HepG2 (cell line): ENCODE measurements at regions not wholly inside any gene's neighbourhood (a gene's known extent, or its start where the extent isn't known, plus 50 kb on each side); places are given as distances from the start of the nearest gene placed in this dataset.

ENCODE experiments used
- ATAC-seq: fragments of 200-7000 bp; cut with Tn5 transposase; 3 replicates; pipeline ENCODE4 v1.9.1; 2020; ENCODE audit warnings: mild to moderate bottlenecking, moderate library complexity
- BruUV-seq: library from RNA; stranded (reverse); fragments of 400-500 nt; replicated peaks from 2 replicates; lab custom pipeline; 2021; lab: Mats Ljungman, UMichigan
- CTCF ChIA-PET: fragments of 300-600 bp; formaldehyde crosslinking; extraction: SDS; loops from one replicate; lab custom pipeline; 2021; ENCODE audit warnings: low total read pairs, inconsistent platforms, low intra/inter-chr PET ratio; lab: Yijun Ruan, JAX
- POLR2A ChIA-PET: fragments of 350-600 bp; sonication (Branson Sonifier 250); formaldehyde crosslinking; loops from one replicate; lab custom pipeline; 2020; ENCODE audit warnings: antibody characterized with exemption, inconsistent platforms; lab: Yijun Ruan, JAX
- DNase-seq: peaks from one replicate; pipeline ENCODE4 v3.0.0-alpha.2; 2015; ENCODE audit warnings: low spot score
- FAIRE-seq: peaks from 3 replicates; lab custom pipeline; 2011; peaks lifted over from hg19 to GRCh38; lab: Jason Lieb, UNC
- H2AFZ ChIP-seq: one replicate; pipeline ENCODE4 v1.6.1; 2011; ENCODE audit warnings: low read length, inconsistent platforms
- H3K27ac ChIP-seq: fragments of 300-600 bp; 3 replicates; pipeline ENCODE4 v1.8.0; 2011; ENCODE audit warnings: mixed run types, mild to moderate bottlenecking, mixed read lengths, low read length, inconsistent platforms; ENCODE audit not compliant: insufficient read depth; ENCODE audit errors: extremely low read length
- H3K27me3 ChIP-seq, 2 experiments: fragments of 200-600 bp in 1 of 2; 2 replicates in 1 of 2; 3 replicates in 1 of 2; pipeline versions ENCODE4 v1.6.0 to v1.8.0; 2011; ENCODE audit warnings: low read length in 2 of 2, mild to moderate bottlenecking in 2 of 2, moderate library complexity in 2 of 2, inconsistent platforms in 1 of 2; ENCODE audit not compliant: insufficient read depth in 2 of 2, control insufficient read depth in 1 of 2
- H3K36me3 ChIP-seq, 2 experiments: fragments of 200-600 bp in 1 of 2; replicated peaks in 1 of 2; 2 replicates in 1 of 2; 3 replicates in 1 of 2; pipeline versions ENCODE4 v1.5.1 to v1.8.0; 2011; ENCODE audit warnings: low read length in 2 of 2, inconsistent platforms in 1 of 2; ENCODE audit not compliant: insufficient read depth in 2 of 2, control insufficient read depth in 1 of 2
- H3K4me1 ChIP-seq: 2 replicates; pipeline ENCODE4 v1.5.1; 2012; ENCODE audit warnings: low read length, inconsistent platforms; ENCODE audit not compliant: insufficient read depth
- H3K4me2 ChIP-seq: 2 replicates; pipeline ENCODE4 v1.6.0; 2011; ENCODE audit warnings: low read depth, low read length, inconsistent platforms
- H3K4me3 ChIP-seq, 3 experiments: fragments of 200-600 bp in 1 of 3; sonication (generic), shearing (Covaris generic) in 1 of 3; replicated peaks in 1 of 3; 2 replicates each; pipeline ENCODE4 v1.5.1; 2011 to 2016; ENCODE audit warnings: low read length in 3 of 3, inconsistent platforms in 2 of 3, low read depth in 2 of 3, mild to moderate bottlenecking in 2 of 3, control low read depth in 1 of 3, mixed read lengths in 1 of 3; ENCODE audit not compliant: insufficient read depth in 1 of 3
- H3K79me2 ChIP-seq: one replicate; pipeline ENCODE4 v1.6.1; 2011; ENCODE audit warnings: low read length, inconsistent platforms; ENCODE audit not compliant: insufficient read depth
- H3K9ac ChIP-seq: 2 replicates; pipeline ENCODE4 v1.6.0; 2011; ENCODE audit warnings: mild to moderate bottlenecking, low read depth, low read length, inconsistent platforms; ENCODE audit not compliant: insufficient read depth
- H3K9me3 ChIP-seq: 2 replicates; pipeline ENCODE4 v1.5.1; 2012; ENCODE audit warnings: mild to moderate bottlenecking, low read length
- H4K20me1 ChIP-seq: 2 replicates; pipeline ENCODE4 v1.6.0; 2011; ENCODE audit warnings: inconsistent platforms, mild to moderate bottlenecking, low read length, moderate library complexity; ENCODE audit not compliant: insufficient read depth
- BRD4 ChIP-seq: sonication (generic); formaldehyde crosslinking; IDR thresholded peaks from 2 replicates; pipeline ENCODE4 v1.4.0; 2020; ENCODE audit warnings: missing genetic modification reagents
- GTF3A ChIP-seq: sonication (generic); formaldehyde crosslinking; conservative IDR thresholded peaks from 2 replicates; pipeline ENCODE4 v1.4.0; 2020; ENCODE audit warnings: mild to moderate bottlenecking, missing genetic modification reagents
- GZF1 ChIP-seq: sonication (generic); formaldehyde crosslinking; IDR thresholded peaks from 2 replicates; pipeline ENCODE4 v1.5.1; 2020; ENCODE audit warnings: mild to moderate bottlenecking, missing genetic modification reagents
- KLF9 ChIP-seq: IDR thresholded peaks from 2 replicates; pipeline ENCODE4 v1.6.1; 2016; ENCODE audit warnings: low read depth
- PITX1 ChIP-seq: sonication (generic); formaldehyde crosslinking; IDR thresholded peaks from 2 replicates; pipeline ENCODE4 v1.5.1; 2020; ENCODE audit warnings: mild to moderate bottlenecking, missing genetic modification reagents
- PTBP1 ChIP-seq: fragments of 200-400 bp; formaldehyde crosslinking; IDR thresholded peaks from 2 replicates; pipeline ENCODE4 v1.6.1; 2018; ENCODE audit warnings: low read length, low read depth; ENCODE audit not compliant: poor library complexity, severe bottlenecking
- RBM39 ChIP-seq: fragments of 200-400 bp; formaldehyde crosslinking; IDR thresholded peaks from one replicate; pipeline ENCODE4 v1.6.1; 2018; ENCODE audit warnings: antibody characterized with exemption, mild to moderate bottlenecking, low read depth, low read length; ENCODE audit not compliant: poor library complexity, severe bottlenecking
- SNAPC2 ChIP-seq: sonication (generic); formaldehyde crosslinking; IDR thresholded peaks from 2 replicates; pipeline ENCODE4 v1.8.1; 2022; ENCODE audit warnings: mild to moderate bottlenecking, missing genetic modification reagents
- ZNF556 ChIP-seq: sonication (generic); formaldehyde crosslinking; IDR thresholded peaks from 2 replicates; pipeline ENCODE4 v1.4.0; 2020; ENCODE audit warnings: mild to moderate bottlenecking, missing genetic modification reagents, borderline replicate concordance
- ZNF768 ChIP-seq: sonication (generic); formaldehyde crosslinking; IDR thresholded peaks from 2 replicates; pipeline ENCODE4 v1.4.0; 2020; ENCODE audit warnings: missing genetic modification reagents
- ZNF792 ChIP-seq: IDR thresholded peaks from 2 replicates; pipeline ENCODE4 v1.6.1; 2016
- ZNF883 ChIP-seq: sonication (generic); formaldehyde crosslinking; IDR thresholded peaks from 2 replicates; pipeline ENCODE4 v1.5.1; 2020; ENCODE audit warnings: mild to moderate bottlenecking, missing genetic modification reagents; ENCODE audit errors: not compliant biosample characterization
- WGBS: methylation state at CpG from one replicate; pipeline ENCODE4 v1.1.6; 2017; ENCODE audit warnings: low lambda C conversion rate; 5-methylcytosine and 5-hydroxymethylcytosine counted together
- in situ Hi-C: cut with HindIII; loops from 2 replicates; pipeline ENCODE4 v1.10.0; 2017; ENCODE audit warnings: low pct_unique_long_range_greater_than_20kb; ENCODE audit not compliant: extremely low pct_ligation_motif_present
- intact Hi-C: fragments of 100-400 bp; cut with micrococcal nuclease; formaldehyde crosslinking; loops from one replicate; pipeline ENCODE4 v1.10.0; 2022; ENCODE audit not compliant: unreplicated experiment
- TF ChIP-seq, protein P1 (sequence below): sonication (generic); formaldehyde crosslinking; IDR thresholded peaks from 2 replicates; pipeline ENCODE4 v1.4.0; 2020; ENCODE audit warnings: missing genetic modification reagents

DNA sequence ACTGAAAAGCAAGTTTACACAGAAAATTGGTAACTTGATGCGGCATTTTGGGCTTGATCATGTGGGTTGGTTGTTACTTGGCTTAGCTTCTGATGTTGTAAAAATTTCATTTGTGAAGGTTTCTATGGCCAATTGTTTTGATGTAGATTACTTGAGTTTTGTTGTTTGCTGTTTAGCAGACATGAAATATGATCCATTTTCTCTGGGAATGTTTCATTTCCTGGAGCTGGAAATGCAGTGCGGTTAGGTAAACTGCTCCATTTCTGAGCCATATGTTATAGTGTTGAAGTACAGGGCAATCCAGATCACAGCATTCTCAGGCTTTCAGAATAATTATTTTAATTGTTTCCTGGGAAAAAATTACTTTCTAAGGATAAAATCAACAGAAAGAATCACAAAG is 396.9 kb downstream of the ENC1 start:
- CTCF ChIA-PET, result no interaction called here
- in situ Hi-C loops, result no loop called here
- no peaks in the 10 kb centered on the region for H3K9me3 ChIP-seq
- no peak overlapping the region for H3K9ac ChIP-seq
- POLR2A ChIA-PET, result no interaction called here
- no peaks in the 10 kb centered on the region for H4K20me1 ChIP-seq
- H3K27ac ChIP-seq, result no peak overlapping the region
- ATAC-seq, result no peak
- H3K79me2 ChIP-seq, result no peaks in the 10 kb centered on the region
- no peak for TF ChIP-seq RBM39
- TF ChIP-seq, all 625 proteins: peak for 0
- Histone ChIP-seq H3K27me3 (peaks cover 0 to 6% of the 10 kb centered on the region in 2 experiments; a peak in 2 of 5 replicates), H3K4me2 (no peak overlapping the region), H3K36me3 (no peaks in the 10 kb centered on the region), H3K4me3 (no peak overlapping the region), H3K4me1 (no peaks in the 10 kb centered on the region), H2AFZ (no peak overlapping the region)
- BruUV-seq, result no TSS peak
- FAIRE-seq (no peak), DNase-seq (no peak)
- intact Hi-C loops, result no loop called here
- 32% methylated on average over 2 of the region's 2 CpGs for WGBS

DNA sequence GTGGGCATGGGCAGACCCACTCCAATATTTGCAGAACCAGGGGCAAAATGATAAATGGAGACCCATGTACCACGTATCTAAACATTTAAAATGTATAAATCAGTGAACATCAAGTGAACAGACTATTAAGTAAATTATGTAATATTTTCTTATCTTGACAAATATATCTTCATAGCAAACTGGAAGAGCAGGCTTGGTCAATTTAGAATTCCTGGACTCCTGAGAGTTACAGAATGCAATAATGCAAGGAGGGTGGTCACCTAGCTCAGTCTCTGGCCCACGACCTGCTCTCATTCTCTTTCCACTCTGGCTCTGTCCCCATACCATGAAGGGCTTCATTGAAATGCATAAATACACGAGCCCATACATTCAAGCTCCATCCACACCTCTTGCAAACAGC is 398.0 kb downstream of the ENC1 start:
- no TSS peak for BruUV-seq
- FAIRE-seq, result no peak

More for the DNA sequence above, 398.0 kb downstream of the ENC1 start:
- 2% methylated on average over 3 of the region's 3 CpGs for WGBS
- H3K27ac ChIP-seq, result no peak overlapping the region
- H3K27me3 ChIP-seq, result no peaks in the 10 kb centered on the region; a peak in 2 of 5 replicates
- CTCF ChIA-PET, result no interaction called here
- H3K4me2 ChIP-seq, result no peak overlapping the region
- no peaks in the 10 kb centered on the region for H3K4me1 ChIP-seq
- no peak for DNase-seq
- H3K36me3 ChIP-seq, result no peaks in the 10 kb centered on the region
- H3K9me3 ChIP-seq, result no peaks in the 10 kb centered on the region
- no peak overlapping the region for H3K9ac ChIP-seq
- H3K79me2 ChIP-seq, result no peaks in the 10 kb centered on the region
- POLR2A ChIA-PET, result no interaction called here
- TF ChIP-seq ZNF768 (CRISPR knock-in tag), result no peak
- TF ChIP-seq, protein P1, sequence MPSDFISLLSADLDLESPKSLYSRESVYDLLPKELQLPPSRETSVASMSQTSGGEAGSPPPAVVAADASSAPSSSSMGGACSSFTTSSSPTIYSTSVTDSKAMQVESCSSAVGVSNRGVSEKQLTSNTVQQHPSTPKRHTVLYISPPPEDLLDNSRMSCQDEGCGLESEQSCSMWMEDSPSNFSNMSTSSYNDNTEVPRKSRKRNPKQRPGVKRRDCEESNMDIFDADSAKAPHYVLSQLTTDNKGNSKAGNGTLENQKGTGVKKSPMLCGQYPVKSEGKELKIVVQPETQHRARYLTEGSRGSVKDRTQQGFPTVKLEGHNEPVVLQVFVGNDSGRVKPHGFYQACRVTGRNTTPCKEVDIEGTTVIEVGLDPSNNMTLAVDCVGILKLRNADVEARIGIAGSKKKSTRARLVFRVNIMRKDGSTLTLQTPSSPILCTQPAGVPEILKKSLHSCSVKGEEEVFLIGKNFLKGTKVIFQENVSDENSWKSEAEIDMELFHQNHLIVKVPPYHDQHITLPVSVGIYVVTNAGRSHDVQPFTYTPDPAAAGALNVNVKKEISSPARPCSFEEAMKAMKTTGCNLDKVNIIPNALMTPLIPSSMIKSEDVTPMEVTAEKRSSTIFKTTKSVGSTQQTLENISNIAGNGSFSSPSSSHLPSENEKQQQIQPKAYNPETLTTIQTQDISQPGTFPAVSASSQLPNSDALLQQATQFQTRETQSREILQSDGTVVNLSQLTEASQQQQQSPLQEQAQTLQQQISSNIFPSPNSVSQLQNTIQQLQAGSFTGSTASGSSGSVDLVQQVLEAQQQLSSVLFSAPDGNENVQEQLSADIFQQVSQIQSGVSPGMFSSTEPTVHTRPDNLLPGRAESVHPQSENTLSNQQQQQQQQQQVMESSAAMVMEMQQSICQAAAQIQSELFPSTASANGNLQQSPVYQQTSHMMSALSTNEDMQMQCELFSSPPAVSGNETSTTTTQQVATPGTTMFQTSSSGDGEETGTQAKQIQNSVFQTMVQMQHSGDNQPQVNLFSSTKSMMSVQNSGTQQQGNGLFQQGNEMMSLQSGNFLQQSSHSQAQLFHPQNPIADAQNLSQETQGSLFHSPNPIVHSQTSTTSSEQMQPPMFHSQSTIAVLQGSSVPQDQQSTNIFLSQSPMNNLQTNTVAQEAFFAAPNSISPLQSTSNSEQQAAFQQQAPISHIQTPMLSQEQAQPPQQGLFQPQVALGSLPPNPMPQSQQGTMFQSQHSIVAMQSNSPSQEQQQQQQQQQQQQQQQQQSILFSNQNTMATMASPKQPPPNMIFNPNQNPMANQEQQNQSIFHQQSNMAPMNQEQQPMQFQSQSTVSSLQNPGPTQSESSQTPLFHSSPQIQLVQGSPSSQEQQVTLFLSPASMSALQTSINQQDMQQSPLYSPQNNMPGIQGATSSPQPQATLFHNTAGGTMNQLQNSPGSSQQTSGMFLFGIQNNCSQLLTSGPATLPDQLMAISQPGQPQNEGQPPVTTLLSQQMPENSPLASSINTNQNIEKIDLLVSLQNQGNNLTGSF (CRISPR knock-in tag), result no peak
- TF ChIP-seq ZNF792, result no peak
- TF ChIP-seq SNAPC2 (CRISPR knock-in tag), result no peak
- TF ChIP-seq PITX1 (CRISPR knock-in tag), result no peak
- no peak for TF ChIP-seq KLF9
- TF ChIP-seq GZF1 (CRISPR knock-in tag), result no peak
- TF ChIP-seq ZNF556, result no peak
- TF ChIP-seq BRD4, result no peak
- TF ChIP-seq ZNF883 (CRISPR knock-in tag), result no peak
- TF ChIP-seq PTBP1, result no peak
- TF ChIP-seq GTF3A (CRISPR knock-in tag), result no peak
- in situ Hi-C loops (no loop called here), intact Hi-C loops (no loop called here)
- no peak overlapping the region for H2AFZ ChIP-seq
- ATAC-seq, result no peak
- H4K20me1 ChIP-seq, result no peaks in the 10 kb centered on the region
- H3K4me3 ChIP-seq, result no peak overlapping the region
